Caco-2 (cell line): ENCODE measurements at regions not wholly inside any gene's neighbourhood (a gene's known extent, or its start where the extent isn't known, plus 50 kb on each side); places are given as distances from the start of the nearest gene placed in this dataset.

Experiments used
- BruUV-seq: library from RNA; stranded (reverse); fragments of 400-500 nt; replicated peaks from 2 replicates; lab custom pipeline; 2021; lab: Mats Ljungman, UMichigan
- CTCF ChIA-PET: fragments of 300-600 bp; sonication (Branson Sonifier 250); formaldehyde crosslinking; loops from one replicate; lab custom pipeline; 2022; ENCODE audit warnings: antibody characterized with exemption; lab: Charles Lee
- POLR2A ChIA-PET: fragments of 300-600 bp; sonication (Branson Sonifier 250); formaldehyde crosslinking; loops from one replicate; lab custom pipeline; 2022; ENCODE audit warnings: antibody characterized with exemption; lab: Charles Lee
- DNase-seq, 2 experiments: peaks; one replicate each; pipeline versions ENCODE4 v3.0.0 to v3.0.0-alpha.2; 2020 to 2022
- H3K27me3 ChIP-seq: replicated peaks from 2 replicates; pipeline ENCODE4 v1.6.0; 2011; ENCODE audit warnings: low read length; ENCODE audit not compliant: control insufficient read depth, insufficient read depth
- H3K36me3 ChIP-seq: 2 replicates; pipeline ENCODE4 v1.5.1; 2011; ENCODE audit warnings: low read length; ENCODE audit not compliant: control insufficient read depth, insufficient read depth
- H3K4me1 ChIP-seq: fragments of 250-450 bp; sonication (Bioruptor Pico); 2 replicates; pipeline ENCODE4 v1.5.1; 2020; ENCODE audit warnings: mild to moderate bottlenecking
- H3K4me3 ChIP-seq: 2 replicates; pipeline ENCODE4 v1.5.1; 2011; ENCODE audit warnings: low read depth, mild to moderate bottlenecking, control low read depth, low read length
- H3K9me3 ChIP-seq: fragments of 250-450 bp; sonication (Bioruptor Pico); 2 replicates; pipeline ENCODE4 v1.5.1; 2020; ENCODE audit warnings: mild to moderate bottlenecking, moderate library complexity
- H3K27ac Mint-ChIP-seq: one replicate; pipeline ENCODE4 v1.8.0; 2022; ENCODE audit warnings: mixed read lengths; ENCODE audit not compliant: unreplicated experiment
- H3K27me3 Mint-ChIP-seq: one replicate; pipeline ENCODE4 v1.8.0; 2022; ENCODE audit warnings: mixed read lengths; ENCODE audit not compliant: insufficient read depth, unreplicated experiment
- H3K36me3 Mint-ChIP-seq: one replicate; pipeline ENCODE4 v1.8.0; 2022; ENCODE audit warnings: mild to moderate bottlenecking, mixed read lengths; ENCODE audit not compliant: insufficient read depth, unreplicated experiment
- H3K4me1 Mint-ChIP-seq: one replicate; pipeline ENCODE4 v1.8.0; 2022; ENCODE audit warnings: low read depth, mixed read lengths; ENCODE audit not compliant: unreplicated experiment
- H3K4me3 Mint-ChIP-seq: one replicate; pipeline ENCODE4 v1.8.0; 2022; ENCODE audit warnings: mild to moderate bottlenecking, moderate library complexity, mixed read lengths; ENCODE audit not compliant: unreplicated experiment
- H3K9me3 Mint-ChIP-seq: one replicate; pipeline ENCODE4 v1.8.0; 2022; ENCODE audit warnings: mixed read lengths; ENCODE audit not compliant: unreplicated experiment
- intact Hi-C: fragments of 100-400 bp; cut with micrococcal nuclease; formaldehyde crosslinking; loops from one replicate; pipeline ENCODE4 v1.10.0; 2022; ENCODE audit not compliant: unreplicated experiment
- TF ChIP-seq, protein P1 (sequence below), 2 experiments: fragments of 200-600 bp in 1 of 2; IDR thresholded peaks; 1 replicate in 1 of 2; 2 replicates in 1 of 2; pipeline versions ENCODE4 v1.5.1 to v1.8.0; 2011 to 2022; ENCODE audit warnings: antibody characterized with exemption in 1 of 2, control low read depth in 1 of 2, inconsistent platforms in 1 of 2, low read depth in 1 of 2, low read length in 1 of 2, mild to moderate bottlenecking in 1 of 2, moderate library complexity in 1 of 2; ENCODE audit not compliant: insufficient read depth in 1 of 2, severe bottlenecking in 1 of 2, unreplicated experiment in 1 of 2

- Mint-ChIP-seq H3K27me3 (peaks cover 4% of the 10 kb centered on the region), H3K4me3 (no peak overlapping the region), H3K4me1 (no peaks in the 10 kb centered on the region), H3K36me3 (no peaks in the 10 kb centered on the region), H3K27ac (no peak overlapping the region), H3K9me3 (no peaks in the 10 kb centered on the region)
- Histone ChIP-seq H3K9me3 (no peaks in the 10 kb centered on the region), H3K4me1 (no peaks in the 10 kb centered on the region), H3K36me3 (no peaks in the 10 kb centered on the region), H3K4me3 (no peak overlapping the region), H3K27me3 (no peaks in the 10 kb centered on the region)
- ChIA-PET POLR2A (no interaction called here), CTCF (no interaction called here)
- BruUV-seq, result no TSS peak
- TF ChIP-seq, protein P1, sequence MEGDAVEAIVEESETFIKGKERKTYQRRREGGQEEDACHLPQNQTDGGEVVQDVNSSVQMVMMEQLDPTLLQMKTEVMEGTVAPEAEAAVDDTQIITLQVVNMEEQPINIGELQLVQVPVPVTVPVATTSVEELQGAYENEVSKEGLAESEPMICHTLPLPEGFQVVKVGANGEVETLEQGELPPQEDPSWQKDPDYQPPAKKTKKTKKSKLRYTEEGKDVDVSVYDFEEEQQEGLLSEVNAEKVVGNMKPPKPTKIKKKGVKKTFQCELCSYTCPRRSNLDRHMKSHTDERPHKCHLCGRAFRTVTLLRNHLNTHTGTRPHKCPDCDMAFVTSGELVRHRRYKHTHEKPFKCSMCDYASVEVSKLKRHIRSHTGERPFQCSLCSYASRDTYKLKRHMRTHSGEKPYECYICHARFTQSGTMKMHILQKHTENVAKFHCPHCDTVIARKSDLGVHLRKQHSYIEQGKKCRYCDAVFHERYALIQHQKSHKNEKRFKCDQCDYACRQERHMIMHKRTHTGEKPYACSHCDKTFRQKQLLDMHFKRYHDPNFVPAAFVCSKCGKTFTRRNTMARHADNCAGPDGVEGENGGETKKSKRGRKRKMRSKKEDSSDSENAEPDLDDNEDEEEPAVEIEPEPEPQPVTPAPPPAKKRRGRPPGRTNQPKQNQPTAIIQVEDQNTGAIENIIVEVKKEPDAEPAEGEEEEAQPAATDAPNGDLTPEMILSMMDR (IDR thresholded peaks at IDR 0.05; ENCODE audit: insufficient read depth in 1 of 2, low read depth in 1 of 2, low read length in 1 of 2, severe bottlenecking in 1 of 2, unreplicated experiment in 1 of 2), result no peak
- DNase-seq, result no peak
- intact Hi-C loops, result no loop called here
Measured at GRCh38 chr5:67353500-67354450, 157.2 kb upstream of the CD180 start.

DNA sequence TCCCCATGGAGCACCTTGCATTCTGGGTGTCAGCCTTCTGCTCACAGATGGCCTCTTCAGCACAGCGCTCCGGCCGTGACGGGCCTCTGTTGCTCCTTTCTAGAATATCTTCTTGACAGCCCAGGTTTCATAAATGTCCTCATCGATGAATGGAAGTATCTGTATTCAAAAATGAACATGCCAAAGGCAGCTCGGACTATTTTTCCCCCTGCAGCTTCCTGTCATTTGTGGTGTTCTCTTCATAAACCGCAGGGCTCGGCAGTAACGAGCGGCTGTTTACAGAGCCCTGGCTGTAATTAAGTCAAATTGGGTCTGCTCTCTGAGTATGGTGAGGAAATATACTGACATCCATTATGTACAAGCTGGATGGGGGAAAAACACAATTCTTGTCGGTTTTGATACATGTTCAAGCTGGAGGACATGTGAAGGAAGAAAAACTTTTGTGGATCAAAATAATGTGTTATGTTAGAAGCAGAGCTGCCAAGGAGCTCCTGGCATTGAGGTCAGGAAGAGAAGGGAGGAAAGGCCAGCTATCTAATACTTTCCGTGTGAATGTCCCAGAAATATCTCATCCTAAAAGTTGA is 154.1 kb upstream of the CD180 start:
- H3K36me3 ChIP-seq, result no peaks in the 10 kb centered on the region
- TF ChIP-seq, protein P1 (IDR thresholded peaks at IDR 0.05; ENCODE audit: insufficient read depth in 1 of 2, low read depth in 1 of 2, low read length in 1 of 2, severe bottlenecking in 1 of 2, unreplicated experiment in 1 of 2), result no peak
- no peaks in the 10 kb centered on the region for H3K9me3 ChIP-seq
- Mint-ChIP-seq H3K27me3 (peaks cover 4% of the 10 kb centered on the region), H3K9me3 (no peaks in the 10 kb centered on the region), H3K4me3 (no peak overlapping the region), H3K4me1 (no peaks in the 10 kb centered on the region), H3K27ac (no peak overlapping the region), H3K36me3 (no peaks in the 10 kb centered on the region)
- no TSS peak for BruUV-seq
- POLR2A ChIA-PET, result no interaction called here
- no peaks in the 10 kb centered on the region for H3K27me3 ChIP-seq
- H3K4me3 ChIP-seq, result no peak overlapping the region
- intact Hi-C loops, result no loop called here
- DNase-seq, result no peak
- CTCF ChIA-PET, result no interaction called here
- H3K4me1 ChIP-seq, result no peaks in the 10 kb centered on the region

DNA sequence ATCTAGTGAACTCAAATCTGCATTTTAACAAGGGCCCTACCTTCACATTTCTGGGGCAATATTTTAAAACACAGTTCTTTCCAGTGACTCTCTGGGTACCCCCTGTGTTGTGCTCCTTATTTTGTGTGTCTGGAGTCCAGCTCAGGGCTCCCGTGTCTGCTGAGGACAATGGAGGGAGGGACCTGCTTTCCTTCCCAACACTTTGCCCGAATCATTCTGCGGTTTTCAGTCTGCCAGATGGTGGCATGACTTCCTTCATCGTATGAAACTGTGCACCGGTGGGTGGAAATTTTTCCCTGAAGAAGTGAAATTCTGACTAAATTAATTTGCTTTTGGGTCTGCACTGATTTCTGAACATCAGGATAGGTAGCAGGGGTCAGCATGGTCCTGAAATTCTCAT is 153.6 kb upstream of the CD180 start:
- no TSS peak for BruUV-seq
- ChIA-PET POLR2A (no interaction called here), CTCF (no interaction called here)
- no peaks in the 10 kb centered on the region for H3K4me1 Mint-ChIP-seq
- intact Hi-C loops, result no loop called here
- H3K4me3 Mint-ChIP-seq, result no peak overlapping the region
- Histone ChIP-seq H3K27me3 (no peaks in the 10 kb centered on the region), H3K4me1 (no peaks in the 10 kb centered on the region), H3K4me3 (no peak overlapping the region), H3K9me3 (no peaks in the 10 kb centered on the region), H3K36me3 (no peaks in the 10 kb centered on the region)
- TF ChIP-seq, protein P1 (IDR thresholded peaks at IDR 0.05; ENCODE audit: insufficient read depth in 1 of 2, low read depth in 1 of 2, low read length in 1 of 2, severe bottlenecking in 1 of 2, unreplicated experiment in 1 of 2), result no peak
- H3K9me3 Mint-ChIP-seq, result no peaks in the 10 kb centered on the region
- no peak overlapping the region for H3K27ac Mint-ChIP-seq
- peaks cover 4% of the 10 kb centered on the region for H3K27me3 Mint-ChIP-seq
- no peak for DNase-seq
- H3K36me3 Mint-ChIP-seq, result no peaks in the 10 kb centered on the region
